ENCODE measurements at regions not wholly inside any gene's neighbourhood (a gene's known extent, or its start where the extent isn't known, plus 50 kb on each side); places are given as distances from the start of the nearest gene placed in this dataset.

- TF ChIP-seq EP300 (IDR thresholded peaks at IDR 0.05; ENCODE audit: borderline replicate concordance in 1 of 2, control insufficient read depth in 1 of 2, low read depth in 2 of 2, low read length in 2 of 2) (peak; percentile 20 to 53; a peak in 2 of 4 replicates), DPF2 (IDR thresholded peaks at IDR 0.05) (0 out of 2 replicates have a peak, but pooled peaks have one; percentile 18), NFIC (IDR thresholded peaks at IDR 0.05; ENCODE audit: low read depth, low read length) (peak; percentile 78), RUNX3 (IDR thresholded peaks at IDR 0.05; ENCODE audit: low read length) (peak; percentile 79), ATF2 (IDR thresholded peaks at IDR 0.05; ENCODE audit: low read length) (peak; percentile 69), ESRRA (IDR thresholded peaks at IDR 0.05; ENCODE audit: low read length) (no peak), SPI1 (IDR thresholded peaks at IDR 0.05; ENCODE audit: borderline replicate concordance, insufficient read depth, low read depth, low read length) (no peak), E2F8 (IDR thresholded peaks at IDR 0.05; ENCODE audit: low read depth, partially characterized antibody) (no peak)
These were observed 297.9 kb downstream of the NDFIP2 start (continued) for GRCh38 chr13:79778741-79779460.

All from GM12878 (cell line).